CD8-positive, alpha-beta memory T cell (primary cell): ENCODE measurements at regions not wholly inside any gene's neighbourhood (a gene's known extent, or its start where the extent isn't known, plus 50 kb on each side); places are given as distances from the start of the nearest gene placed in this dataset.

ENCODE experiments used
- CTCF ChIA-PET: fragments of 350-600 bp; sonication (Branson Sonifier 250); formaldehyde crosslinking; loops from one replicate; lab custom pipeline; 2021; ENCODE audit warnings: antibody characterized with exemption; lab: Charles Lee
- POLR2A ChIA-PET: fragments of 350-600 bp; sonication (Branson Sonifier 250); formaldehyde crosslinking; loops from one replicate; lab custom pipeline; 2021; ENCODE audit warnings: antibody characterized with exemption; lab: Charles Lee
- DNase-seq, 5 donors: peaks; one replicate each; pipeline versions ENCODE4 v3.0.0 to v3.0.0-alpha.2; 2020 to 2022; ENCODE audit warnings: mixed read lengths in 1 of 5
- H3K27ac ChIP-seq: one replicate; pipeline ENCODE4 v1.7.0; 2013; ENCODE audit warnings: low read depth, mild to moderate bottlenecking, low read length, moderate library complexity
- H3K27me3 ChIP-seq: 2 replicates; pipeline ENCODE4 v1.7.0; 2013; ENCODE audit warnings: low read length, mild to moderate bottlenecking; ENCODE audit not compliant: insufficient read depth, poor library complexity, severe bottlenecking
- H3K36me3 ChIP-seq: 2 replicates; pipeline ENCODE4 v1.7.0; 2013; ENCODE audit warnings: mild to moderate bottlenecking, low read length, moderate library complexity; ENCODE audit not compliant: insufficient read depth
- H3K4me1 ChIP-seq: 2 replicates; pipeline ENCODE4 v1.7.0; 2013; ENCODE audit warnings: mild to moderate bottlenecking, low read length, moderate library complexity; ENCODE audit not compliant: insufficient read depth
- H3K4me3 ChIP-seq: 2 replicates; pipeline ENCODE4 v1.7.0; 2013; ENCODE audit warnings: mild to moderate bottlenecking, low read length
- H3K9me3 ChIP-seq: 2 replicates; pipeline ENCODE4 v1.7.0; 2013; ENCODE audit warnings: mild to moderate bottlenecking, low read length
- H3K27ac Mint-ChIP-seq, 8 donors: one replicate each; pipeline ENCODE4 v1.8.0; 2020 to 2021; ENCODE audit warnings: mixed read lengths in 8 of 8, mild to moderate bottlenecking in 6 of 8, inconsistent platforms in 3 of 8, moderate library complexity in 3 of 8
- H3K27me3 Mint-ChIP-seq, 2 donors: one replicate each; pipeline ENCODE4 v1.8.0; 2020 to 2021; ENCODE audit warnings: mixed read lengths in 2 of 2, mild to moderate bottlenecking in 1 of 2, moderate library complexity in 1 of 2
- H3K36me3 Mint-ChIP-seq, 3 donors: one replicate each; pipeline ENCODE4 v1.8.0; 2020 to 2021; ENCODE audit warnings: mixed read lengths in 3 of 3, inconsistent platforms in 1 of 3, mild to moderate bottlenecking in 1 of 3
- H3K4me1 Mint-ChIP-seq, 3 donors: one replicate each; pipeline ENCODE4 v1.8.0; 2020 to 2021; ENCODE audit warnings: mixed read lengths in 3 of 3, inconsistent platforms in 1 of 3, mild to moderate bottlenecking in 1 of 3
- H3K4me3 Mint-ChIP-seq, 7 donors: one replicate each; pipeline ENCODE4 v1.8.0; 2020 to 2021; ENCODE audit warnings: mixed read lengths in 7 of 7, mild to moderate bottlenecking in 6 of 7, moderate library complexity in 4 of 7, inconsistent platforms in 2 of 7
- H3K9me3 Mint-ChIP-seq, 5 donors: one replicate each; pipeline ENCODE4 v1.8.0; 2020 to 2022; ENCODE audit warnings: mixed read lengths in 5 of 5, mild to moderate bottlenecking in 3 of 5, moderate library complexity in 2 of 5, inconsistent platforms in 1 of 5

GRCh38 chr7:138243836-138244235 lies 167.6 kb downstream of the AKR1D1 start:
- no peaks in the 10 kb centered on the region for H3K27me3 ChIP-seq
- no peaks in the 10 kb centered on the region for H3K36me3 ChIP-seq
- no peak overlapping the region for H3K27ac ChIP-seq
- ChIA-PET POLR2A (no interaction called here), CTCF (no interaction called here)
- Mint-ChIP-seq H3K9me3 (peaks cover 0 to 10% (median 7%) of the 10 kb centered on the region in 5 donors), H3K36me3 (no peaks in the 10 kb centered on the region), H3K4me1 (no peaks in the 10 kb centered on the region), H3K27me3 (peaks cover 2 to 8% of the 10 kb centered on the region in 2 donors), H3K27ac (no peak overlapping the region), H3K4me3 (no peak overlapping the region)
- DNase-seq: no peak
- no peak overlapping the region for H3K4me3 ChIP-seq
- H3K4me1 ChIP-seq: no peaks in the 10 kb centered on the region
- H3K9me3 ChIP-seq: no peaks in the 10 kb centered on the region

- no peaks in the 10 kb centered on the region for H3K4me1 Mint-ChIP-seq
- CTCF ChIA-PET: no interaction called here
- no peaks in the 10 kb centered on the region for H3K36me3 Mint-ChIP-seq
- POLR2A ChIA-PET: no interaction called here
- H3K27ac Mint-ChIP-seq: no peak overlapping the region
- H3K27ac ChIP-seq: no peak overlapping the region
- no peak for DNase-seq
- no peaks in the 10 kb centered on the region for H3K9me3 ChIP-seq
- no peaks in the 10 kb centered on the region for H3K4me1 ChIP-seq
- H3K27me3 Mint-ChIP-seq: peaks cover 2 to 4% of the 10 kb centered on the region in 2 donors
- peaks cover 0 to 8% (median 7%) of the 10 kb centered on the region in 5 donors for H3K9me3 Mint-ChIP-seq
- no peaks in the 10 kb centered on the region for H3K36me3 ChIP-seq
- H3K4me3 ChIP-seq: no peak overlapping the region
- H3K4me3 Mint-ChIP-seq: no peak overlapping the region
- H3K27me3 ChIP-seq: no peaks in the 10 kb centered on the region
Observed at GRCh38 chr7:138244606-138245005, 168.3 kb downstream of the AKR1D1 start.

GRCh38 chr7:138245216-138245615 lies 169.0 kb downstream of the AKR1D1 start:
- H3K27ac Mint-ChIP-seq: no peak overlapping the region

DNA sequence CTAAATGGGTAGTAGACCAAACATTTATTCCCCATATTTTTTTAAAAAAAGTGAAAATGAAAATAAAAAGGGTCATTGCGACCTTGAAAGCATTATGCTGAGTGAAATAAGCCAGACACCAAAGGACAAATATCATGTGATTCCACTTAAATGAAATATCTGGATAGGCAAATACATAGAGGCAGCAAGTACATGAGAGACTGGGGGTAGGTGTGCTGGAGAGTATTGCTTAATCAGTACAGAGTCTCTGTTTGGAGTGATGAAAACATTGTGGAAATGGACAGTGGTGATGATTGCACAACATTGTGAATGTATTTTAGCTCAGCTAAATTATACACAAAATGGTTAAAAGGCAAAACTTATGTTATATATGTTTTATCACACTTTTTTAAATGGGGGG lies 169.4 kb downstream of the AKR1D1 start:
- H3K36me3 Mint-ChIP-seq: no peaks in the 10 kb centered on the region
- DNase-seq: no peak
- Histone ChIP-seq H3K27me3 (no peaks in the 10 kb centered on the region), H3K4me3 (no peak overlapping the region), H3K9me3 (no peaks in the 10 kb centered on the region), H3K36me3 (no peaks in the 10 kb centered on the region), H3K4me1 (no peaks in the 10 kb centered on the region), H3K27ac (no peak overlapping the region)
- H3K4me1 Mint-ChIP-seq: no peaks in the 10 kb centered on the region
- H3K9me3 Mint-ChIP-seq: peaks cover 0 to 8% (median 7%) of the 10 kb centered on the region in 5 donors
- no peak overlapping the region for H3K4me3 Mint-ChIP-seq
- POLR2A ChIA-PET: no interaction called here
- CTCF ChIA-PET: no interaction called here
- peaks cover 2 to 4% of the 10 kb centered on the region in 2 donors for H3K27me3 Mint-ChIP-seq
- no peak overlapping the region for H3K27ac Mint-ChIP-seq

More at GRCh38 chr7:138245216-138245615, 169.0 kb downstream of the AKR1D1 start:
- no peaks in the 10 kb centered on the region for H3K36me3 ChIP-seq
- Mint-ChIP-seq H3K36me3 (no peaks in the 10 kb centered on the region), H3K4me1 (no peaks in the 10 kb centered on the region), H3K27me3 (peaks cover 2 to 4% of the 10 kb centered on the region in 2 donors), H3K9me3 (peaks cover 0 to 8% (median 7%) of the 10 kb centered on the region in 5 donors), H3K4me3 (no peak overlapping the region)
- H3K27me3 ChIP-seq: no peaks in the 10 kb centered on the region
- no peak overlapping the region for H3K27ac ChIP-seq
- no peak overlapping the region for H3K4me3 ChIP-seq
- no peaks in the 10 kb centered on the region for H3K9me3 ChIP-seq
- ChIA-PET CTCF (no interaction called here), POLR2A (no interaction called here)
- no peak for DNase-seq
- no peaks in the 10 kb centered on the region for H3K4me1 ChIP-seq

GRCh38 chr7:138246428-138246827 lies 170.2 kb downstream of the AKR1D1 start:
- Histone ChIP-seq H3K4me1 (no peaks in the 10 kb centered on the region), H3K9me3 (no peaks in the 10 kb centered on the region), H3K4me3 (no peak overlapping the region), H3K27ac (no peak overlapping the region), H3K27me3 (no peaks in the 10 kb centered on the region), H3K36me3 (no peaks in the 10 kb centered on the region)
- POLR2A ChIA-PET: no interaction called here
- no peaks in the 10 kb centered on the region for H3K4me1 Mint-ChIP-seq
- no peak overlapping the region for H3K27ac Mint-ChIP-seq
- CTCF ChIA-PET: no interaction called here
- no peak for DNase-seq
- H3K27me3 Mint-ChIP-seq: peaks cover 3 to 4% of the 10 kb centered on the region in 2 donors
- no peaks in the 10 kb centered on the region for H3K36me3 Mint-ChIP-seq
- peaks cover 0 to 8% (median 7%) of the 10 kb centered on the region in 5 donors for H3K9me3 Mint-ChIP-seq
- H3K4me3 Mint-ChIP-seq: no peak overlapping the region

- POLR2A ChIA-PET: no interaction called here
- Histone ChIP-seq H3K4me3 (no peak overlapping the region), H3K4me1 (no peaks in the 10 kb centered on the region), H3K27ac (no peak overlapping the region), H3K27me3 (no peaks in the 10 kb centered on the region), H3K9me3 (no peaks in the 10 kb centered on the region), H3K36me3 (no peaks in the 10 kb centered on the region)
- Mint-ChIP-seq H3K9me3 (peaks cover 0 to 8% (median 7%) of the 10 kb centered on the region in 5 donors), H3K4me1 (no peaks in the 10 kb centered on the region), H3K27ac (no peak overlapping the region), H3K4me3 (no peak overlapping the region), H3K36me3 (no peaks in the 10 kb centered on the region), H3K27me3 (peaks cover 4% of the 10 kb centered on the region in 2 donors)
- CTCF ChIA-PET: no interaction called here
- no peak for DNase-seq
Observed at GRCh38 chr7:138247081-138247480, 170.8 kb downstream of the AKR1D1 start.

DNA sequence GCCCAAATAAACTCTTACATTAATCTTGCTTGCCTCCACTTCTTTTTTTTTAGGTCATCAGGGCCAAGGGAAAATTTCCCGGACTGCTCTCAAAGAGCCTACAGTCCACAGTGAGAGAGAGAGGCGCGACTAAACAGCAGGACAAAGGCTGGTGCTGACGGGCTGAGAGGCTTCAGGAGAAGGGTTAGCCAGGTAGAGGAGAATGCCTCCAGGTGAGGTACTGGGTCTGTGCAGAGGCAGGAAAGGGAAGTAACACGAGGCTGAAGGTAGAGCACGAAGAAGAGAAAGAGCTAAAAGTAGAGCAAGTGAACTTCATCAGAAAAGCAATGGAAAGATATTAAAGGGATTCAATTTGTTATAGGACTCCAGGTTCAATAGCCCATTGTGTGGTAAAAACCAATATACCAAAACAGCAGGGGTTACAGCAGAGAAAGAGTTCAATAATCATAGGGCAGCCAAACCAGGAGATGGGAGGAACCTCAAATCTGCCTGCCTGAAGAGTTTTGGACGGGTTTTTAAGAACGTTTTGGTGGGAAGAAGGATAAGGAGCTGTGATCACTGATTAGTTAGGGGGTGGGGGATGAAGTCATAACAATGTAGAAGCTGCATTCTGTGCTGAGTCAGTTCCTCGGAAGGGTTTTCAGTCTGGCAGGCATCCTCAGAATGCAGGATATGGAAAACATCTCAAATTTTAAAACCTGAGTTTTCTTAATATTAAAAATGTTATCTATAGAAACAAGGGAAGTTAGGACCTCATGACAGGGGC lies 171.5 kb downstream of the AKR1D1 start:
- ChIA-PET POLR2A (no interaction called here), CTCF (no interaction called here)
- peaks cover 4% of the 10 kb centered on the region in 2 donors for H3K27me3 Mint-ChIP-seq
- no peaks in the 10 kb centered on the region for H3K27me3 ChIP-seq
- no peak overlapping the region for H3K27ac ChIP-seq
- H3K36me3 Mint-ChIP-seq: no peaks in the 10 kb centered on the region
- H3K9me3 ChIP-seq: no peaks in the 10 kb centered on the region
- H3K4me3 ChIP-seq: no peak overlapping the region
- H3K27ac Mint-ChIP-seq: no peak overlapping the region
- no peaks in the 10 kb centered on the region for H3K36me3 ChIP-seq
- no peak overlapping the region for H3K4me3 Mint-ChIP-seq
- DNase-seq: no peak
- H3K9me3 Mint-ChIP-seq: peaks cover 0 to 8% (median 7%) of the 10 kb centered on the region in 5 donors
- H3K4me1 Mint-ChIP-seq: no peaks in the 10 kb centered on the region
- H3K4me1 ChIP-seq: no peaks in the 10 kb centered on the region

DNA sequence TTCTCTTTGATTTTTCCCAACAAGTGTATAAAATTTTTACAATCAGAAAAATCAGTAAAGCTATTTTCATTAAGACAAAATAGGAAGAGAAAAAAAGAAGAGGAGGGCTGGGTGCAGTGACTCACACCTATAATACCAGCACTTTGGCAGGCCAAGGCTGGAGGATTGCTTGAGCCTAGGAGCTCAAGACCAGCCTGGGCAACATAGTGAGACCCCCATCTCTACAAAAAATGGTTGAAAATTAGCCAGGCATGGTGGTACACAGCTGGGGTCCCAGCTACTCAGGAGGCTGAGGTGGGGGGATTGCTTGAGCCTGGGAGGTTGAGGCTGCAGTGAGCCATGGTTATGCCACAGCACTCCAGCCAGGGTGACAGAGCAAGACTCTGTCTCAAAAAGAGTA lies 172.3 kb downstream of the AKR1D1 start:
- H3K4me1 ChIP-seq: no peaks in the 10 kb centered on the region
- H3K4me1 Mint-ChIP-seq: no peaks in the 10 kb centered on the region
- H3K27ac Mint-ChIP-seq: no peak overlapping the region
- H3K36me3 ChIP-seq: no peaks in the 10 kb centered on the region
- no peak overlapping the region for H3K4me3 Mint-ChIP-seq
- POLR2A ChIA-PET: no interaction called here
- H3K9me3 ChIP-seq: no peaks in the 10 kb centered on the region
- no peak for DNase-seq
- H3K27ac ChIP-seq: no peak overlapping the region
- H3K36me3 Mint-ChIP-seq: no peaks in the 10 kb centered on the region
- peaks cover 0 to 8% (median 7%) of the 10 kb centered on the region in 5 donors for H3K9me3 Mint-ChIP-seq
- peaks cover 8 to 9% of the 10 kb centered on the region in 2 donors for H3K27me3 Mint-ChIP-seq
- CTCF ChIA-PET: no interaction called here
- H3K27me3 ChIP-seq: no peaks in the 10 kb centered on the region
- H3K4me3 ChIP-seq: no peak overlapping the region
